Loucy (cell line): ENCODE measurements at regions not wholly inside any gene's neighbourhood (a gene's known extent, or its start where the extent isn't known, plus 50 kb on each side); places are given as distances from the start of the nearest gene placed in this dataset.

Experiments
- CTCF ChIP-seq: fragments of 200-600 bp; sonication (generic); conservative IDR thresholded peaks from 2 replicates; pipeline ENCODE4 v1.5.1; 2014; ENCODE audit warnings: mild to moderate bottlenecking, antibody characterized with exemption, low read length
- EZH2phosphoT487 ChIP-seq: fragments of 200-600 bp; IDR thresholded peaks from 2 replicates; pipeline ENCODE4 v1.6.1; 2018; ENCODE audit warnings: antibody characterized with exemption, mild to moderate bottlenecking, moderate library complexity, borderline replicate concordance

- TF ChIP-seq CTCF = no peak
- no peak for TF ChIP-seq EZH2phosphoT487
Measured at GRCh38 chr9:23379842-23380241, 446.2 kb downstream of the ELAVL2 start.
